GM12878 (cell line): ENCODE measurements at regions not wholly inside any gene's neighbourhood (a gene's known extent, or its start where the extent isn't known, plus 50 kb on each side); places are given as distances from the start of the nearest gene placed in this dataset.
A peak's percentile ranks its signal among the peaks of the same experiment; 100 is the strongest.

ENCODE experiments used
- ATF2 ChIP-seq: IDR thresholded peaks from 2 replicates; pipeline ENCODE4 v1.6.1; 2012; ENCODE audit warnings: low read length, inconsistent platforms
- ATF7 ChIP-seq: fragments of 450-650 bp; IDR thresholded peaks from 2 replicates; pipeline ENCODE4 v1.6.1; 2016; ENCODE audit warnings: low read depth, mild to moderate bottlenecking
- HDAC6 ChIP-seq: fragments of 200-600 bp; sonication (generic); IDR thresholded peaks from one replicate; pipeline ENCODE4 v1.8.0; 2017; ENCODE audit warnings: antibody characterized with exemption; ENCODE audit not compliant: unreplicated experiment
- RELB ChIP-seq: fragments of 450-650 bp; IDR thresholded peaks from 2 replicates; pipeline ENCODE4 v1.6.1; 2017; ENCODE audit warnings: low read depth, mild to moderate bottlenecking, moderate library complexity
- SKIL ChIP-seq: fragments of 450-650 bp; IDR thresholded peaks from 2 replicates; pipeline ENCODE4 v1.6.1; 2017; ENCODE audit warnings: mild to moderate bottlenecking, low read depth, inconsistent platforms; ENCODE audit not compliant: poor library complexity, severe bottlenecking
- ZNF384 ChIP-seq: IDR thresholded peaks from 2 replicates; pipeline ENCODE4 v1.6.1; 2012; ENCODE audit warnings: low read depth, mild to moderate bottlenecking, low read length, improper control_type of control experiment, borderline replicate concordance

GRCh38 chr6:156686301-156686994, 90.7 kb upstream of the ARID1B start (continued):
- TF ChIP-seq ATF2, result peak; percentile 78
- peak; percentile 83 for TF ChIP-seq ATF7
- peak; percentile 77 for TF ChIP-seq RELB
- TF ChIP-seq ZNF384, result 0 out of 2 replicates have a peak, but pooled peaks have one; percentile 8
- peak; percentile 66 for TF ChIP-seq SKIL
- no peak for TF ChIP-seq HDAC6
